ENCODE measurements at regions not wholly inside any gene's neighbourhood (a gene's known extent, or its start where the extent isn't known, plus 50 kb on each side); places are given as distances from the start of the nearest gene placed in this dataset.

- TF ChIP-seq, protein P1, sequence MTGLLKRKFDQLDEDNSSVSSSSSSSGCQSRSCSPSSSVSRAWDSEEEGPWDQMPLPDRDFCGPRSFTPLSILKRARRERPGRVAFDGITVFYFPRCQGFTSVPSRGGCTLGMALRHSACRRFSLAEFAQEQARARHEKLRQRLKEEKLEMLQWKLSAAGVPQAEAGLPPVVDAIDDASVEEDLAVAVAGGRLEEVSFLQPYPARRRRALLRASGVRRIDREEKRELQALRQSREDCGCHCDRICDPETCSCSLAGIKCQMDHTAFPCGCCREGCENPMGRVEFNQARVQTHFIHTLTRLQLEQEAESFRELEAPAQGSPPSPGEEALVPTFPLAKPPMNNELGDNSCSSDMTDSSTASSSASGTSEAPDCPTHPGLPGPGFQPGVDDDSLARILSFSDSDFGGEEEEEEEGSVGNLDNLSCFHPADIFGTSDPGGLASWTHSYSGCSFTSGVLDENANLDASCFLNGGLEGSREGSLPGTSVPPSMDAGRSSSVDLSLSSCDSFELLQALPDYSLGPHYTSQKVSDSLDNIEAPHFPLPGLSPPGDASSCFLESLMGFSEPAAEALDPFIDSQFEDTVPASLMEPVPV (CRISPR knock-in tag; IDR thresholded peaks at IDR 0.05) = no peak
- TF ChIP-seq CC2D1A (CRISPR knock-in tag; IDR thresholded peaks at IDR 0.05) = no peak
- TF ChIP-seq NR3C1 (CRISPR knock-in tag; IDR thresholded peaks at IDR 0.05) = no peak
- TF ChIP-seq, protein P2, sequence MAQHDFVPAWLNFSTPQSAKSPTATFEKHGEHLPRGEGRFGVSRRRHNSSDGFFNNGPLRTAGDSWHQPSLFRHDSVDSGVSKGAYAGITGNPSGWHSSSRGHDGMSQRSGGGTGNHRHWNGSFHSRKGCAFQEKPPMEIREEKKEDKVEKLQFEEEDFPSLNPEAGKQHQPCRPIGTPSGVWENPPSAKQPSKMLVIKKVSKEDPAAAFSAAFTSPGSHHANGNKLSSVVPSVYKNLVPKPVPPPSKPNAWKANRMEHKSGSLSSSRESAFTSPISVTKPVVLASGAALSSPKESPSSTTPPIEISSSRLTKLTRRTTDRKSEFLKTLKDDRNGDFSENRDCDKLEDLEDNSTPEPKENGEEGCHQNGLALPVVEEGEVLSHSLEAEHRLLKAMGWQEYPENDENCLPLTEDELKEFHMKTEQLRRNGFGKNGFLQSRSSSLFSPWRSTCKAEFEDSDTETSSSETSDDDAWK (CRISPR knock-in tag; IDR thresholded peaks at IDR 0.05) = no peak
- no peak for TF ChIP-seq ZNF354B (CRISPR knock-in tag; IDR thresholded peaks at IDR 0.05)
- TF ChIP-seq MYC (CRISPR knock-in tag; IDR thresholded peaks at IDR 0.05; ENCODE audit: borderline replicate concordance) = no peak
- TF ChIP-seq SALL1 (CRISPR knock-in tag; IDR thresholded peaks at IDR 0.05) = peak; percentile 84
- TF ChIP-seq TBX2 (CRISPR knock-in tag; IDR thresholded peaks at IDR 0.05; ENCODE audit: borderline replicate concordance) = peak; percentile 91
- TF ChIP-seq MAX (IDR thresholded peaks at IDR 0.05) = peak; percentile 51; the same call in 1 of the 2 replicates
- TF ChIP-seq ZNF207 (IDR thresholded peaks at IDR 0.05; ENCODE audit: borderline replicate concordance) = no peak
- TF ChIP-seq, protein P3, sequence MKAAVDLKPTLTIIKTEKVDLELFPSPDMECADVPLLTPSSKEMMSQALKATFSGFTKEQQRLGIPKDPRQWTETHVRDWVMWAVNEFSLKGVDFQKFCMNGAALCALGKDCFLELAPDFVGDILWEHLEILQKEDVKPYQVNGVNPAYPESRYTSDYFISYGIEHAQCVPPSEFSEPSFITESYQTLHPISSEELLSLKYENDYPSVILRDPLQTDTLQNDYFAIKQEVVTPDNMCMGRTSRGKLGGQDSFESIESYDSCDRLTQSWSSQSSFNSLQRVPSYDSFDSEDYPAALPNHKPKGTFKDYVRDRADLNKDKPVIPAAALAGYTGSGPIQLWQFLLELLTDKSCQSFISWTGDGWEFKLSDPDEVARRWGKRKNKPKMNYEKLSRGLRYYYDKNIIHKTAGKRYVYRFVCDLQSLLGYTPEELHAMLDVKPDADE (CRISPR knock-in tag; IDR thresholded peaks at IDR 0.05) = no peak
- no peak for TF ChIP-seq ZBTB3 (CRISPR knock-in tag; IDR thresholded peaks at IDR 0.05; ENCODE audit: borderline replicate concordance, low read depth)
- no peak for TF ChIP-seq PCBP1 (IDR thresholded peaks at IDR 0.05; ENCODE audit: borderline replicate concordance, low read depth, low read length)
- TF ChIP-seq ISX (CRISPR knock-in tag; conservative IDR thresholded peaks at IDR 0.05) = no peak
- no peak for TF ChIP-seq ZNF547 (CRISPR knock-in tag; IDR thresholded peaks at IDR 0.05)
- 0 out of 2 replicates have a peak, but pooled peaks have one; percentile 19 for TF ChIP-seq ZNF292 (CRISPR knock-in tag; IDR thresholded peaks at IDR 0.05; ENCODE audit: borderline replicate concordance, low read depth)
Measured at GRCh38 chr6:40714576-40715564, 127.7 kb upstream of the LRFN2 start (continued).
